GM12878 (cell line): ENCODE measurements at regions not wholly inside any gene's neighbourhood (a gene's known extent, or its start where the extent isn't known, plus 50 kb on each side); places are given as distances from the start of the nearest gene placed in this dataset.

Experiments used
- ATAC-seq: fragments of 200-7000 bp; cut with Tn5 transposase; 3 replicates; pipeline ENCODE4 v1.9.1; 2020; ENCODE audit warnings: mild to moderate bottlenecking, moderate library complexity
- BruUV-seq: library from RNA; stranded (reverse); fragments of 400-500 nt; replicated peaks from 2 replicates; lab custom pipeline; 2021; lab: Mats Ljungman, UMichigan
- CTCF ChIA-PET: fragments of 300-600 bp; sonication (Branson Sonifier 250); formaldehyde crosslinking; extraction: SDS; loops from one replicate; lab custom pipeline; 2021; ENCODE audit warnings: inconsistent platforms; lab: Yijun Ruan, JAX
- POLR2A ChIA-PET: fragments of 350-600 bp; formaldehyde crosslinking; extraction: SDS; loops from one replicate; lab custom pipeline; 2021; ENCODE audit warnings: inconsistent platforms; lab: Charles Lee
- RAD21 ChIA-PET: fragments of 300-600 bp; sonication (Branson Sonifier 250); formaldehyde crosslinking; loops from one replicate; lab custom pipeline; 2023; ENCODE audit warnings: antibody characterized with exemption; ENCODE audit not compliant: unreplicated experiment; lab: Charles Lee
- SMC1A ChIA-PET: fragments of 300-600 bp; sonication (Branson Sonifier 250); formaldehyde crosslinking; loops from one replicate; lab custom pipeline; 2023; ENCODE audit not compliant: unreplicated experiment, uncharacterized antibody; lab: Charles Lee
- DNase-seq: peaks from one replicate; pipeline ENCODE4 v3.0.0-alpha.2; 2011; ENCODE audit warnings: low read depth, low spot score
- FAIRE-seq: peaks from 3 replicates; lab custom pipeline; 2011; peaks lifted over from hg19 to GRCh38; lab: Jason Lieb, UNC
- H2AFZ ChIP-seq: 2 replicates; pipeline ENCODE4 v1.6.0; 2011; ENCODE audit warnings: low read depth, low read length, control low read depth; ENCODE audit not compliant: control insufficient read depth
- H3K27ac ChIP-seq: 2 replicates; pipeline ENCODE4 v1.5.1; 2011; ENCODE audit warnings: control low read depth; ENCODE audit not compliant: control insufficient read depth, insufficient read depth
- H3K27me3 ChIP-seq, 2 experiments: replicated peaks in 1 of 2; 2 replicates each; pipeline versions ENCODE4 v1.6.0 to v1.6.1; 2011; ENCODE audit warnings: low read length in 1 of 2; ENCODE audit not compliant: control insufficient read depth in 2 of 2, insufficient read depth in 2 of 2
- H3K36me3 ChIP-seq, 2 experiments: 2 replicates each; pipeline ENCODE4 v1.5.1; 2011; ENCODE audit warnings: low read length in 1 of 2; ENCODE audit not compliant: control insufficient read depth in 2 of 2, insufficient read depth in 2 of 2
- H3K4me1 ChIP-seq: 2 replicates; pipeline ENCODE4 v1.6.1; 2011; ENCODE audit warnings: mild to moderate bottlenecking, low read length, moderate library complexity, mixed read lengths; ENCODE audit not compliant: control insufficient read depth, insufficient read depth
- H3K4me2 ChIP-seq: 2 replicates; pipeline ENCODE4 v1.6.0; 2011; ENCODE audit warnings: control low read depth; ENCODE audit not compliant: control insufficient read depth, insufficient read depth
- H3K4me3 ChIP-seq: fragments of 200-600 bp; sonication (generic); 2 replicates; pipeline ENCODE4 v1.5.1; 2016
- H3K79me2 ChIP-seq: 2 replicates; pipeline ENCODE4 v1.6.0; 2011; ENCODE audit warnings: low read length; ENCODE audit not compliant: control insufficient read depth, insufficient read depth
- H3K9ac ChIP-seq: 2 replicates; pipeline ENCODE4 v1.8.0; 2011; ENCODE audit warnings: low read length, control low read depth, mixed read lengths; ENCODE audit not compliant: control insufficient read depth, insufficient read depth
- H3K9me3 ChIP-seq: replicated peaks from 3 replicates; pipeline ENCODE4 v1.5.1; 2011; ENCODE audit warnings: mild to moderate bottlenecking, low read length; ENCODE audit not compliant: control insufficient read depth, insufficient read depth
- H4K20me1 ChIP-seq: 2 replicates; pipeline ENCODE4 v1.6.0; 2011; ENCODE audit not compliant: control insufficient read depth, insufficient read depth
- CHD2 ChIP-seq: IDR thresholded peaks from 2 replicates; pipeline ENCODE4 v1.6.1; 2011; ENCODE audit warnings: low read depth, low read length, improper control_type of control experiment, borderline replicate concordance
- CREB1 ChIP-seq: IDR thresholded peaks from 2 replicates; pipeline ENCODE4 v1.6.1; 2012; ENCODE audit warnings: low read depth, mild to moderate bottlenecking, inconsistent platforms
- EED ChIP-seq: sonication (generic); IDR thresholded peaks from 2 replicates; pipeline ENCODE4 v1.6.1; 2016; ENCODE audit warnings: antibody characterized with exemption, low read depth
- HCFC1 ChIP-seq: fragments of 150-350 bp; IDR thresholded peaks from 2 replicates; pipeline ENCODE4 v1.6.1; 2014; ENCODE audit warnings: low read length
- KAT2A ChIP-seq: conservative IDR thresholded peaks from 2 replicates; pipeline ENCODE4 v1.6.1; 2011; ENCODE audit warnings: low read depth, low read length; ENCODE audit not compliant: control insufficient read depth
- KLF5 ChIP-seq: fragments of 450-650 bp; IDR thresholded peaks from 2 replicates; pipeline ENCODE4 v1.6.1; 2014; ENCODE audit warnings: mild to moderate bottlenecking; ENCODE audit not compliant: partially characterized antibody
- MXI1 ChIP-seq: fragments of 150-350 bp; IDR thresholded peaks from 2 replicates; pipeline ENCODE4 v1.6.1; 2011; ENCODE audit warnings: low read depth, mild to moderate bottlenecking, inconsistent platforms, low read length, improper control_type of control experiment
- NFYB ChIP-seq: IDR thresholded peaks from 2 replicates; pipeline ENCODE4 v1.6.1; 2011; ENCODE audit warnings: low read depth, mild to moderate bottlenecking, low read length, improper control_type of control experiment, moderate library complexity; ENCODE audit not compliant: insufficient read depth
- SREBF1 ChIP-seq: IDR thresholded peaks from 2 replicates; pipeline ENCODE4 v1.6.1; 2012; ENCODE audit warnings: mild to moderate bottlenecking, low read length
- SRF ChIP-seq, 2 experiments: IDR thresholded peaks; 2 replicates each; pipeline ENCODE4 v1.6.1; 2011; ENCODE audit warnings: low read depth in 2 of 2, low read length in 2 of 2, mild to moderate bottlenecking in 1 of 2, moderate library complexity in 1 of 2
- SUZ12 ChIP-seq: fragments of 200-600 bp; sonication (generic); IDR thresholded peaks from one replicate; pipeline ENCODE4 v1.6.1; 2018; ENCODE audit warnings: antibody characterized with exemption, mild to moderate bottlenecking; ENCODE audit not compliant: unreplicated experiment
- ZBED1 ChIP-seq: IDR thresholded peaks from 2 replicates; pipeline ENCODE4 v1.6.1; 2016; ENCODE audit warnings: borderline replicate concordance
- ZNF217 ChIP-seq: fragments of 450-650 bp; IDR thresholded peaks from 2 replicates; pipeline ENCODE4 v1.6.1; 2017; ENCODE audit warnings: antibody characterized with exemption, mild to moderate bottlenecking
- WGBS: methylation state at CpG from one replicate; pipeline ENCODE4 v1.1.6; 2016; ENCODE audit warnings: low lambda C conversion rate; ENCODE audit not compliant: insufficient replicate concordance, insufficient coverage; ENCODE audit errors: missing lambda C conversion rate; 5-methylcytosine and 5-hydroxymethylcytosine counted together
- in situ Hi-C: fragments of 300-500 bp; cut with MboI; formaldehyde crosslinking; loops from 9 replicates; pipeline ENCODE4 v1.14.3; 2018; ENCODE audit warnings: mixed read lengths
- intact Hi-C: fragments of 100-400 bp; cut with micrococcal nuclease; formaldehyde crosslinking; loops from one replicate; pipeline ENCODE4 v1.14.2; 2022; ENCODE audit not compliant: unreplicated experiment
- TF ChIP-seq, protein P1 (sequence below): IDR thresholded peaks from 2 replicates; pipeline ENCODE4 v1.6.1; 2011; ENCODE audit warnings: borderline replicate concordance, low read depth, mild to moderate bottlenecking, moderate library complexity, low read length; ENCODE audit not compliant: insufficient read depth, poor library complexity, severe bottlenecking
- TF ChIP-seq, protein P2 (sequence below): IDR thresholded peaks from 2 replicates; pipeline ENCODE4 v1.6.1; 2012; ENCODE audit warnings: low read depth, low read length, improper control_type of control experiment
- TF ChIP-seq, protein P3 (sequence below): IDR thresholded peaks from 2 replicates; pipeline ENCODE4 v1.6.1; 2012; ENCODE audit warnings: low read depth, low read length, improper control_type of control experiment

DNA sequence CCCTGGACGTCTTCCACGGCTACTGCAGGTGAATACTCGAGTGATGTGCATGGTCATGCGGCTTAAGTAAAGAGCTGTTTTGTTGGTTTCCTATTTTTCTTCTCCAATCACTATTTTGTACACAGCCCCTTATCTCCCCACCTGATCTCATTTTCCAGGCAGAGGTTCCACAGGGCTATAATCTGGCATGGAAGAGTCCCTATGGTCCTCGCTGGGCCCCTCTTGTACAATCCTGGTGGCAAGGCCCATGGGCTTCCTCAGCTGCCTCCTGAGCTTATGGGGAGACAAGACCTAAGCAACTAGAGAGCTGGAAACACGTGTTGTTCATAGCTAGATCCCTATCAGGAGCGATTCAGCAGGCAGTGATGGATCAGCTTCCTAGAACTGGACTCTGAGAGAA, 181.3 kb upstream of the ADO start:
- ATAC-seq (no peak), FAIRE-seq (no peak)

DNA sequence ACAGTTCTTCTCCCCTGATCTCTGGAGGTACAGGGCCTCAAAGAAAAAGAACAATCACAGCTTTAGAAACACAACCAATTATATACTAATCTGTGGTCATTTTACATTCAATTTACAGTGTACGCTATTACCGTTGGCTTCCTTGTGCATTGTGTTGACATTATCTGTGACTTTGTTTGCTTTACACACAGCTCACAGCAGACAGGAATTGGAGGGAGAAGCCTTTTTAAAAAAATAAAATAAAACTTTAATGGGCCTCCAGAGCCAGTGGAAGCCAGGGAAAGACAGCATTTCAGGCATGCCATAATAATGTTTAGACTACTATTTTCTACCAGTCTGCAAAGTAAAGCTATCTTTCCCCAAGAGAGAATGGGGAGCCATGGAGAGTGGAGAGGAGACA, 179.0 kb upstream of the ADO start:
- Histone ChIP-seq H3K9ac (no peak overlapping the region), H3K36me3 (no peaks in the 10 kb centered on the region), H3K4me2 (no peak overlapping the region), H4K20me1 (no peaks in the 10 kb centered on the region), H3K4me3 (no peak overlapping the region), H3K9me3 (no peaks in the 10 kb centered on the region; the same call in 2 of the 3 replicates), H3K79me2 (no peaks in the 10 kb centered on the region), H3K4me1 (peaks cover 3% of the 10 kb centered on the region), H3K27ac (no peak overlapping the region), H2AFZ (no peak overlapping the region), H3K27me3 (no peaks in the 10 kb centered on the region)
- FAIRE-seq (no peak), ATAC-seq (no peak), DNase-seq (no peak)
- ChIA-PET SMC1A (interaction anchor here (0.8 to 4.0 kb wide), 9 partner anchors 12 to 192 kb away, joined by 3 to 13 read pairs (median 3); no protein-coding TSS in a partner anchor), RAD21 (interaction anchor here (1.1 kb wide), 1 partner anchor 316 kb away, joined by 3 read pairs; no protein-coding TSS in a partner anchor), POLR2A (interaction anchor here (1.0 to 1.3 kb wide), 2 partner anchors 106 to 191 kb away, joined by 3 read pairs; no protein-coding TSS in a partner anchor), CTCF (interaction anchor here (0.9 to 1.0 kb wide), 4 partner anchors 9 to 63 kb away, joined by 3 read pairs; no protein-coding TSS in a partner anchor)
- intact Hi-C loops (no loop called here), in situ Hi-C loops (no loop called here)
- WGBS = 100% methylated on average over 2 of the region's 2 CpGs
- BruUV-seq = no TSS peak
- TF ChIP-seq KAT2A (no peak), SREBF1 (no peak), CHD2 (no peak), ZNF217 (no peak), NFYB (no peak)
- TF ChIP-seq, protein P1, sequence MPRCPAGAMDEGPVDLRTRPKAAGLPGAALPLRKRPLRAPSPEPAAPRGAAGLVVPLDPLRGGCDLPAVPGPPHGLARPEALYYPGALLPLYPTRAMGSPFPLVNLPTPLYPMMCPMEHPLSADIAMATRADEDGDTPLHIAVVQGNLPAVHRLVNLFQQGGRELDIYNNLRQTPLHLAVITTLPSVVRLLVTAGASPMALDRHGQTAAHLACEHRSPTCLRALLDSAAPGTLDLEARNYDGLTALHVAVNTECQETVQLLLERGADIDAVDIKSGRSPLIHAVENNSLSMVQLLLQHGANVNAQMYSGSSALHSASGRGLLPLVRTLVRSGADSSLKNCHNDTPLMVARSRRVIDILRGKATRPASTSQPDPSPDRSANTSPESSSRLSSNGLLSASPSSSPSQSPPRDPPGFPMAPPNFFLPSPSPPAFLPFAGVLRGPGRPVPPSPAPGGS = no peak
- TF ChIP-seq, protein P2, sequence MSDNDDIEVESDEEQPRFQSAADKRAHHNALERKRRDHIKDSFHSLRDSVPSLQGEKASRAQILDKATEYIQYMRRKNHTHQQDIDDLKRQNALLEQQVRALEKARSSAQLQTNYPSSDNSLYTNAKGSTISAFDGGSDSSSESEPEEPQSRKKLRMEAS = no peak

More for the DNA sequence above, 181.3 kb upstream of the ADO start:
- no TSS peak for BruUV-seq
- Histone ChIP-seq H4K20me1 (no peaks in the 10 kb centered on the region), H3K36me3 (no peaks in the 10 kb centered on the region), H3K9me3 (no peaks in the 10 kb centered on the region), H3K79me2 (no peaks in the 10 kb centered on the region), H3K27me3 (no peaks in the 10 kb centered on the region), H3K4me2 (no peak overlapping the region), H3K27ac (no peak overlapping the region), H3K4me1 (peaks cover 19% of the 10 kb centered on the region)
- ChIA-PET RAD21 (interaction anchor here (0.6 to 1.5 kb wide), 4 partner anchors 11 to 229 kb away, joined by 3 to 5 read pairs (median 4); no protein-coding TSS in a partner anchor), SMC1A (interaction anchor here (0.6 to 4.0 kb wide), 10 partner anchors 8 to 56 kb away, joined by 3 to 15 read pairs (median 5); no protein-coding TSS in a partner anchor)
- DNase-seq = no peak
- in situ Hi-C loops = no loop called here
- intact Hi-C loops = no loop called here
- TF ChIP-seq SRF (IDR thresholded peaks at IDR 0.05; ENCODE audit: low read depth in 2 of 2, low read length in 2 of 2) (no peak), CHD2 (no peak), HCFC1 (no peak), MXI1 (no peak), SUZ12 (no peak), ZBED1 (no peak), KLF5 (no peak), CREB1 (no peak), EED (no peak)
- TF ChIP-seq, protein P3, sequence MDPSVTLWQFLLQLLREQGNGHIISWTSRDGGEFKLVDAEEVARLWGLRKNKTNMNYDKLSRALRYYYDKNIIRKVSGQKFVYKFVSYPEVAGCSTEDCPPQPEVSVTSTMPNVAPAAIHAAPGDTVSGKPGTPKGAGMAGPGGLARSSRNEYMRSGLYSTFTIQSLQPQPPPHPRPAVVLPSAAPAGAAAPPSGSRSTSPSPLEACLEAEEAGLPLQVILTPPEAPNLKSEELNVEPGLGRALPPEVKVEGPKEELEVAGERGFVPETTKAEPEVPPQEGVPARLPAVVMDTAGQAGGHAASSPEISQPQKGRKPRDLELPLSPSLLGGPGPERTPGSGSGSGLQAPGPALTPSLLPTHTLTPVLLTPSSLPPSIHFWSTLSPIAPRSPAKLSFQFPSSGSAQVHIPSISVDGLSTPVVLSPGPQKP = no peak
- TF ChIP-seq, all 136 proteins: peak for 0
- ChIA-PET POLR2A (no interaction called here), CTCF (interaction anchor here (0.8 kb wide), 1 partner anchor 12 kb away, joined by 5 read pairs; no protein-coding TSS in a partner anchor)
- Histone ChIP-seq H3K4me3 (no peak overlapping the region), H3K9ac (no peak overlapping the region), H2AFZ (no peak overlapping the region)
- WGBS = 79% methylated on average over 7 of the region's 7 CpGs
